ENCODE measurements at regions not wholly inside any gene's neighbourhood (a gene's known extent, or its start where the extent isn't known, plus 50 kb on each side); places are given as distances from the start of the nearest gene placed in this dataset.

DNA sequence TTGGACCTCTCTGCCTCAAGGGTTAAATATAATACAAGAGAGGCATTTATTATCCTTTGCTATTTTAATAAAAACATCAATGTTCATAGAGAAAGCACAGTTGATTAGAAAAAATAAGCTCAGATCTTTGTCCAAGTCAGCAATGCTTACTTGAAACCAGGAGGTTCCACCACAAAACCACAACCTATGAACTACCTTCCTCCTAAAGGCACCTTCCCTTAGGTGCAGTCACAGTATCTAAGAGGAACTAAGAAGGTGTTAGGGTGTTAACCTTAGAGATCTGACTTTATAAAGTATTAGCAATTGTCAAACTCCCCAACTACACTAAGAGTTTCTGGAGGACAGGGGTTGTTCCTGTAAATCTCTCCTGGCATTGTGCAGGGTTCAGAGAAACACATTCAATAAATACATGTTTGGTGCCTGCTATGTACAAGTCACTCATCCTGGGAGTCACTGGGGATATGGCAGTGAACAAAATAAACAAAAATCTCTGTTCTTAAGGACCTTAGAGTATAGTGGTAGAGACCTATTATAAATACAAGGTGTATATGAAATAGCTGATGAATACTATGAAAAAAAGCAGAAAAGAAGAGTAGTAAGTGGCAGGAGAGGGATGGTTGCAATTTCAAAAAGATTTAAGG lies 208.6 kb downstream of the NFKBIZ start:
- Histone ChIP-seq H3K4me3 (ENCODE audit: low read length) (no peak overlapping the region), H3K9me3 (ENCODE audit: control insufficient read depth, low read length) (no peaks in the 10 kb centered on the region), H3K36me3 (ENCODE audit: control insufficient read depth, insufficient read depth, low read length) (no peaks in the 10 kb centered on the region), H3K9ac (ENCODE audit: low read length) (no peak overlapping the region), H3K27me3 (ENCODE audit: control insufficient read depth, insufficient read depth, low read length) (no peaks in the 10 kb centered on the region), H3K4me1 (ENCODE audit: control insufficient read depth, insufficient read depth, low read length) (no peaks in the 10 kb centered on the region)

DNA sequence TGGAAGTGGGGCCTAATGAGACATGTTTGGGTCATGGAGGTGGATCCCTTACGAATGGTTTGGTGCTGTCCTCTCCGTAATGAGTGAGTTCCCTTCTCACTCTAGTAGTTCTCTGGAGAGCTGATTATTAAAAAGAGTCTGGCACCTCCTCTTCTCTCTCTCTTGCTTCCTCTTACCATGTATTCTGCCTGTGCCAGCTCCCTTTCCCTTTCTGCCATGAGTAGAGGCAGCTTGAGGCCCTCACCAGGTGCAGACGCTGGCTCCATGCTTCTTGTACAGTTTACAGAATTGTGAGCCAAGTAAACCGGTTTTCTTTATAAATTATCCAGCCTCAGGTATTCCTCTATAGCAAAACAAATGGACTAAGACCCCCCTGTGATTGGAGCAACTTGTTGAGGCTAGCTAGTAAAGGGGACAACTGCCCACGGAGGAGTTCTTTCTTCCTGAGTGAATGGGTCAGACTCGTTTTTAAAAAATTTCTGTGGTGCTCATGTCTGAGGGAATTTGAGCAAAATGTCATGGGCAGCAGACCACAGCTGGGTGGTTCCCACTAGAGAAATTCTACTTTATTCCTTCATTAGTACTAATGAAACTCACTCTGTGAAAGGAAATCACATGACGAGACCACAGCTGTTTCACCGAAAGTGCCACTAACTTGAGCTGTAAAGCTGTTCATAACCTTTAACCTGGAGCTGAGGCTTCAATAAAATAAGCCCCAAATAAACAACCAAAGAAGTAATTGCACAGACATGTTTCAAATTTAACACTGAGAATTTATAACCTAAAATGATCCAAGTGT lies 210.0 kb downstream of the NFKBIZ start:
- Histone ChIP-seq H3K9ac (ENCODE audit: low read length) (no peak overlapping the region), H3K36me3 (ENCODE audit: control insufficient read depth, insufficient read depth, low read length) (no peaks in the 10 kb centered on the region), H3K27me3 (ENCODE audit: control insufficient read depth, insufficient read depth, low read length) (no peaks in the 10 kb centered on the region), H3K9me3 (ENCODE audit: control insufficient read depth, low read length) (no peaks in the 10 kb centered on the region), H3K4me1 (ENCODE audit: control insufficient read depth, insufficient read depth, low read length) (no peaks in the 10 kb centered on the region), H3K4me3 (ENCODE audit: low read length) (no peak overlapping the region)

DNA sequence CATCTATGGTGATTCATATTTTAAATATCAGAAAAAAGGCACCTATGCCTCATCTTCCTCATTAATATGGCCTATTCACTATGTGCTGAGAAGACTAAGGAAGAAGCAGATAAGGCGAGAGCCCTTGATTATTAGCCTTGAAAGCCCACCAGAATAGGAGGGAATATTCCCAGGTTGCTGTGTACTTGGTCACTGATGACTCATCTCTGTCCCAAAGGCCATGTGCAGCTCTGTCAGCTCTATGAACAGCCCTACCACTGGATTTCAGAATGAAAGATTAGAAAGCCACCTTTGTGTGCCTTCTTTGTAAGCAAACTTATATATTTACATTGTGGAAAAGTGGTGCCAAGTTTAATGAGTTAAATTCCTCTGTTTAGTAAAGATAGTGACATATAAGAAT lies 211.5 kb downstream of the NFKBIZ start:
- Histone ChIP-seq H3K9me3 (ENCODE audit: control insufficient read depth, low read length) (no peaks in the 10 kb centered on the region), H3K36me3 (ENCODE audit: control insufficient read depth, insufficient read depth, low read length) (no peaks in the 10 kb centered on the region), H3K4me3 (ENCODE audit: low read length) (no peak overlapping the region), H3K4me1 (ENCODE audit: control insufficient read depth, insufficient read depth, low read length) (no peaks in the 10 kb centered on the region), H3K9ac (ENCODE audit: low read length) (no peak overlapping the region), H3K27me3 (ENCODE audit: control insufficient read depth, insufficient read depth, low read length) (no peaks in the 10 kb centered on the region)

DNA sequence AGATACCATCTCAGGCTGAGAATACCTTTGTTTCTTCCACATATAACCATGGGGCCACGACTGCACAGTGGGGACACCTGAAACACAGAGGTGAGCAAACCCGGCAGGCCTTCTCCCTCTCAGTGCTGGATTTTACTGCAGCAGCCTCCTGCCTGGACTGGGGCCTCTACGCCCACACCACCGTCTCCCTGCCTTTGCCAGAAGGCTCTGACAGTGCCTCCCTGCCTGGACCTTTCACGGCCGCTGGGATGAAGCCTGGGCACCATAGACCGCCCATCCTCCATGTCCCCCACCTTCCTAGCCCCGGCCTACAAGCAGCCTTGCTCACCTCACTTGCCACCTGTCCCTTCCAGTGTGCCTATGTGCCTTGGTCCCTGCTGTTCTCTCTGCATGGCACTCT lies 214.3 kb downstream of the NFKBIZ start:
- H3K27me3 ChIP-seq (ENCODE audit: control insufficient read depth, insufficient read depth, low read length): no peaks in the 10 kb centered on the region
- H3K4me3 ChIP-seq (ENCODE audit: low read length): no peak overlapping the region
- no peaks in the 10 kb centered on the region for H3K4me1 ChIP-seq (ENCODE audit: control insufficient read depth, insufficient read depth, low read length)
- H3K9ac ChIP-seq (ENCODE audit: low read length): no peak overlapping the region
- no peaks in the 10 kb centered on the region for H3K36me3 ChIP-seq (ENCODE audit: control insufficient read depth, insufficient read depth, low read length)
- H3K9me3 ChIP-seq (ENCODE audit: control insufficient read depth, low read length): no peaks in the 10 kb centered on the region

DNA sequence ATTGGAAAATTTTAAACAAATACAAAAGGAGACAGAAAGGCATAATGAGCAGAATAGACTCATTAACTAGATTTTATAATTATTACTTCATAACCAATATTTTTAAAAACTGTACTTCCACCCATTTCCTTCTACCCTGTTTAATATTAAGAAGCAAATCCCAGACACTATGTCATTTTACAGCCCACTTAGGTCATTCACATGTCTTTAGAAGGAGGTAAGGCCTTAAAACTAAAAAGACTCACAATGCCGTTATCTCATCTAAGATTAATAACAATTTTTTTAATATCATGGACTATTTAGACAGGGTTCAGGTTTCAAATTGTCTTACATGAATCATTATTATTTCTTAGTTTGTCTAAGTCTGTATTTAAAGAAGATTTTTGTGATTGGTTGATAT lies 217.2 kb downstream of the NFKBIZ start:
- Histone ChIP-seq H3K27me3 (ENCODE audit: control insufficient read depth, insufficient read depth, low read length) (no peaks in the 10 kb centered on the region), H3K9me3 (ENCODE audit: control insufficient read depth, low read length) (no peaks in the 10 kb centered on the region), H3K4me1 (ENCODE audit: control insufficient read depth, insufficient read depth, low read length) (no peaks in the 10 kb centered on the region), H3K36me3 (ENCODE audit: control insufficient read depth, insufficient read depth, low read length) (no peaks in the 10 kb centered on the region), H3K9ac (ENCODE audit: low read length) (no peak overlapping the region), H3K4me3 (ENCODE audit: low read length) (no peak overlapping the region)

DNA sequence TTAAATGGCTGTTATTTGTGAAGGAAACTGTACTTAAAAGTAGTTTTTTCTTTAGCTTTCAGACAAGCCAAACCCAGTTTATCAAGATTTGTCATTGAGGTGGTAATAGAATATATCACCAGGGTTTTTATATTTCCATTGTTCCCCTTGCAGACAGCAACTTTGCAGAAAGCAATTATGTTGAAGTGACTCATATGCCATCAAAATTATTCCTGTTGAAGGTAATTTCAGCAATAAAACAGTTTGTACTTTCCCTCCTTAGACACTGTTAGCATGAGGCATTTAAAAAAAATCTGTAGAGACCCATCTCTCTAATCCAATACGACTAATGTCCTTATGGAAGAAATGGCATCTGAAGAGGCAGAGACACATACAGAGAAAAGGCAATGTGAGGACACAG lies 219.0 kb downstream of the NFKBIZ start:
- Histone ChIP-seq H3K4me1 (ENCODE audit: control insufficient read depth, insufficient read depth, low read length) (no peaks in the 10 kb centered on the region), H3K4me3 (ENCODE audit: low read length) (no peak overlapping the region), H3K9me3 (ENCODE audit: control insufficient read depth, low read length) (no peaks in the 10 kb centered on the region), H3K36me3 (ENCODE audit: control insufficient read depth, insufficient read depth, low read length) (no peaks in the 10 kb centered on the region), H3K9ac (ENCODE audit: low read length) (no peak overlapping the region), H3K27me3 (ENCODE audit: control insufficient read depth, insufficient read depth, low read length) (no peaks in the 10 kb centered on the region)

DNA sequence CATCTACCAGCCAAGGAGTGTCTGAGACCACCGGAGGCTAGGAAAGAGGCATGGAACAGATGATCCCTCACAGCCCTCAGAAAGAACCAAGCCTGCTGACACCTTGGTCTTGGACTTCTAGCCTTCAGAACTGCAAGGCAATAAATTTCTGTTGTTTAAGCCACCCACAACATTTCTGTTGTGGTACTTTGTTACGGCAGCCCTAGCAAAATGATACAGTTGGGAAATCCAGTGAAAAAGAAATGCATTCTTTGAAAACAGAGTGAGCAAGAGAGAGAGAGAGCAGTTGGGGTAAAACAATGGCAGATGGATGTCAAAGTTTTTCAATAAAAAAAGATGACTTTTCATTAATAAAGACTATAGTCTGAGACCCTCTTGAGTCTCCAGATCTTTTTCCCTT lies 219.4 kb downstream of the NFKBIZ start:
- Histone ChIP-seq H3K4me1 (ENCODE audit: control insufficient read depth, insufficient read depth, low read length) (no peaks in the 10 kb centered on the region), H3K4me3 (ENCODE audit: low read length) (no peak overlapping the region), H3K27me3 (ENCODE audit: control insufficient read depth, insufficient read depth, low read length) (no peaks in the 10 kb centered on the region), H3K36me3 (ENCODE audit: control insufficient read depth, insufficient read depth, low read length) (no peaks in the 10 kb centered on the region), H3K9ac (ENCODE audit: low read length) (no peak overlapping the region), H3K9me3 (ENCODE audit: control insufficient read depth, low read length) (no peaks in the 10 kb centered on the region)

DNA sequence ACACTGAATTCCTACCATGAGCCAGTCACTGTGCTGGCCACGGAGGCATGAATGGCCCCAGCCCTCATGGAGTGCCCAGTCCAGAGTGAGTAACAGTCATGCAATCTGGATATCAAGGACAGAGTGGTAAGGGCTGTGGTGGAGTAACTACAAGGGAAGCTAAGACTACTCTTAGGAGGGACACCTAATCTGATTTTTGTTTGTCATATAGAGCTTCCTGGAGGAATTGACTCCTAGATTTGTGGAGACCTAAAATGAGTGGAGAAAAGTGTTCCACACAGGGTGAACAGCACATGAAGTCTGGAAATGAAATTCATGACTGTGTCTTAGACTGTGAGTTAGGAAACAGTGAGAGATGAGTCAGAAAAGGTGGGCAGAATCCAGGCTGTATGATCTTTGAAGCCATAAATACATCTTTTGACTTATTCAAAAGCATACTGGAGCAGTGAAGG lies 219.9 kb downstream of the NFKBIZ start:
- H3K9me3 ChIP-seq (ENCODE audit: control insufficient read depth, low read length): no peaks in the 10 kb centered on the region
- no peak overlapping the region for H3K4me3 ChIP-seq (ENCODE audit: low read length)
- H3K36me3 ChIP-seq (ENCODE audit: control insufficient read depth, insufficient read depth, low read length): no peaks in the 10 kb centered on the region
- H3K9ac ChIP-seq (ENCODE audit: low read length): no peak overlapping the region
- no peaks in the 10 kb centered on the region for H3K4me1 ChIP-seq (ENCODE audit: control insufficient read depth, insufficient read depth, low read length)
- no peaks in the 10 kb centered on the region for H3K27me3 ChIP-seq (ENCODE audit: control insufficient read depth, insufficient read depth, low read length)

DNA sequence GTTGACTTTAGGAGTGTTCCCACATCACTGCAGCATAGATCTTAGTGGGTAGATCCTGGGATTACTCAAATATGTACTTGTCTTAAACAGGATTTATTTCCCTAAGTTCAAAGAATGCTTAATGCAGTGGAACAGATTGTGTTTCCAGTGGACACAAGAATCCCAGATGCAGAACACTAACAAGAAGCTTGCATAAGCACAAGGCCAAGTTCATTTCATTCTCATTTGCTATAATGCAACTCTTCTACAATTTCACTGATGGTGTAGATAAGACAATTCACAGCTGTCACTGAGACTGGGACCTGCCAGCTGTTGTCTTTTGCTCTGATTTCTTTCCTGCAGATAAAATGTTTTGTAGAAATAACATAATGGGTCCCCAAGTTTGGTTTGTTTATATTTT lies 225.6 kb downstream of the NFKBIZ start:
- Histone ChIP-seq H3K9ac (ENCODE audit: low read length) (no peak overlapping the region), H3K4me3 (ENCODE audit: low read length) (no peak overlapping the region), H3K27me3 (ENCODE audit: control insufficient read depth, insufficient read depth, low read length) (no peaks in the 10 kb centered on the region), H3K9me3 (ENCODE audit: control insufficient read depth, low read length) (no peaks in the 10 kb centered on the region), H3K36me3 (ENCODE audit: control insufficient read depth, insufficient read depth, low read length) (no peaks in the 10 kb centered on the region), H3K4me1 (ENCODE audit: control insufficient read depth, insufficient read depth, low read length) (peaks cover 15% of the 10 kb centered on the region)

DNA sequence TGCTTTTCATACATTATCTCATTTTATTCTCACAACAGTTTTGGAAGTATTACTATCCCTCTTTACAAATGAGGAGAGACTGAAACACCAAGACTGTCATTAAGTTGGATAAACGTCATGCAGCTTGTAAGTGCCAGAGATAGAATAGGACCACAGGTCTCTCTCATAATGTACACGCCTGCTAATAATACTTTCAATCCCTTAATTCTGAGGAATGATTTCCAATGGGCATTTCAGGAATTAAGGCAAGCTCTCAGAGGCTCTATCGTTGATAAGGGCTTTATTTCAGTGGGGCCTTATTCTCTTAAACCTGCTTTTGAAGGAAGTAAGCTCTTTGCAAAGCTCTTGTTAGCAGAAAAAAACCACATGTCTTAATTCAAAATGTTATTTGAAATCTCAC lies 229.1 kb downstream of the NFKBIZ start:
- H3K4me1 ChIP-seq (ENCODE audit: control insufficient read depth, insufficient read depth, low read length): peaks cover 19% of the 10 kb centered on the region
- no peaks in the 10 kb centered on the region for H3K27me3 ChIP-seq (ENCODE audit: control insufficient read depth, insufficient read depth, low read length)
- no peak overlapping the region for H3K9ac ChIP-seq (ENCODE audit: low read length)
- no peaks in the 10 kb centered on the region for H3K36me3 ChIP-seq (ENCODE audit: control insufficient read depth, insufficient read depth, low read length)
- no peak overlapping the region for H3K4me3 ChIP-seq (ENCODE audit: low read length)
- H3K9me3 ChIP-seq (ENCODE audit: control insufficient read depth, low read length): no peaks in the 10 kb centered on the region

DNA sequence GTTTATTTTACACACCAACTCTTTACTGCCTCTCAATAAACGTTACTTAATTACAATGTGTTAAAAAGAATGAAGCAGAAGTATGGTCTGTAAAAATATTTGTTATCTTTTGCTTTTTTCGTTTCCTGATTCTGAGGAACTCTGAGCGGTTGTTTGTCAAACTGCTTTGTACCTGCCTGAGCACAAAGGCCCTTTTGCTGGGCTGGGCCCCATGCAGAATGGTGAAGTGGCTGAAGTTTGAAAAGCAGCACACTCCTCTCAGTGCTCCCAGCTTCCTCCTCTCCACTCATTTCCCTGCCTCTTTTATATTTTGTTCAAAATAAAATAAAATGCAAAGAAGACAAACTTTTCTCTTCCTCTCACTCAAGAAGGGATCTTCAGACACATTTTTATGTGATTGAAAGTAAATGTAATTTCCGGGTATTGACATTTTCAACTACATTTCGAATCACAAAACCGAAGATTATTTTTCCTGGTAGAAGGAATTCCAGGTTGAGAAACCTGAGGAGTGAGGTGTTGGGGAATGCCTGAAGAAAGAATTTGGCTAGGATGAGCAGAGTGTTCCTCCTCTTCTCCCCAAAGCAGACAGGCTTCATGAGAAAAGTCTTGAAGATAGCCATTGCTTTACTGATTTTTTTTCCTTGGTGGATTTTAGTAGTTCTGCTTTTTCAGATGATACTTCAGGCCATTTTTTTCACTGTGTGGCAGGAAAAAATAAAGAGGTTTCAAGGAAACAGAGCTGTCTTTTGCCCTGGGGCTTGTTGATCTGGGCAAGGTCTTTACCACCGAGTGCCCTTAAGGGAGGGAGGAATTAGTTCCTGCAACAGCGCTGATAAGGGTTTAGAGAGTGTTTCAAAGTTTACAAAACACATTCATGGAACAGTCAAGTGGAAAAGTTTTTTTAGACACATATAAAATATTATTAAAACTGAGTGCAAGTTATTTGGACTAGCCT lies 229.8 kb downstream of the NFKBIZ start:
- Histone ChIP-seq H3K27me3 (ENCODE audit: control insufficient read depth, insufficient read depth, low read length) (no peaks in the 10 kb centered on the region), H3K9ac (ENCODE audit: low read length) (peak overlapping the region; percentile 42), H3K36me3 (ENCODE audit: control insufficient read depth, insufficient read depth, low read length) (no peaks in the 10 kb centered on the region)

DNA sequence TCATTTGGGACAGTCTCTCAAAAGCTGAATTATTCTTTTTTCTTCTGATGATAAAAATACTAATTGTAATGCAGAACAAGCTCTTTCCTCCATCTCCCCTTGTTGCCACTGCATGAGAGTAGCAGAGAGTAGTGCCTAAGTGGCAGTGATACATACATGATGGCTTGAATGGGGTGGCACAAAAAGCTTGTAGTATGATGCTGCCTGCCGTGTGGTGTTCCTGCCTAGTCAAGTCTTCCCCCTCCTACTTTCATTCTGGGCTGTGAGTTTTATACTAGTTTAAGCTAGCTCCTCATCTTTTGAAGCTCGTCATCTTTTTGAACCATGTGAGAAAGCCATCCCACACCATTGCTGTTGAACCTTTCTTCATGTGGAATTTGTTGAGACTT lies 230.5 kb downstream of the NFKBIZ start:
- Histone ChIP-seq H3K4me1 (ENCODE audit: control insufficient read depth, insufficient read depth, low read length) (peaks cover 21% of the 10 kb centered on the region), H3K27me3 (ENCODE audit: control insufficient read depth, insufficient read depth, low read length) (no peaks in the 10 kb centered on the region), H3K4me3 (ENCODE audit: low read length) (no peak overlapping the region), H3K9ac (ENCODE audit: low read length) (no peak overlapping the region), H3K9me3 (ENCODE audit: control insufficient read depth, low read length) (no peaks in the 10 kb centered on the region), H3K36me3 (ENCODE audit: control insufficient read depth, insufficient read depth, low read length) (no peaks in the 10 kb centered on the region)

More for the DNA sequence above, 229.8 kb downstream of the NFKBIZ start:
- Histone ChIP-seq H3K4me1 (ENCODE audit: control insufficient read depth, insufficient read depth, low read length) (peaks cover 21% of the 10 kb centered on the region), H3K9me3 (ENCODE audit: control insufficient read depth, low read length) (no peaks in the 10 kb centered on the region), H3K4me3 (ENCODE audit: low read length) (no peak overlapping the region)

Data from mucosa of stomach (tissue), 1 donor.